HG03521 (cell line): ENCODE measurements at regions not wholly inside any gene's neighbourhood (a gene's known extent, or its start where the extent isn't known, plus 50 kb on each side); places are given as distances from the start of the nearest gene placed in this dataset.

Experiments
- ATAC-seq: cut with Tn5 transposase; IDR thresholded peaks from one replicate; pipeline ENCODE4 v1.9.1; 2021; ENCODE audit warnings: mild to moderate bottlenecking, moderate library complexity; ENCODE audit not compliant: unreplicated experiment

GRCh38 chr12:118606690-118607089, 230.3 kb downstream of the SUDS3 start:
- no peak for ATAC-seq

- no peak for ATAC-seq
Observed at GRCh38 chr12:118607831-118608230, 231.5 kb downstream of the SUDS3 start.

- no peak for ATAC-seq
Observed at GRCh38 chr12:118608770-118609344, 232.5 kb downstream of the SUDS3 start.

- ATAC-seq: no peak
Observed at GRCh38 chr12:118611295-118611694, 234.9 kb downstream of the SUDS3 start.

GRCh38 chr12:118611770-118612169, 235.4 kb downstream of the SUDS3 start:
- ATAC-seq: no peak

GRCh38 chr12:118617611-118618450, 241.5 kb downstream of the SUDS3 start:
- no peak for ATAC-seq

GRCh38 chr12:118618695-118619094, 242.3 kb downstream of the SUDS3 start:
- no peak for ATAC-seq

GRCh38 chr12:118625050-118625675, 248.8 kb downstream of the SUDS3 start:
- ATAC-seq: no peak

- ATAC-seq: no peak
Observed at GRCh38 chr12:118633071-118633470, 256.7 kb downstream of the SUDS3 start.

GRCh38 chr12:118635276-118635675, 258.9 kb downstream of the SUDS3 start:
- ATAC-seq: no peak

- ATAC-seq: no peak
Observed at GRCh38 chr12:118637767-118638370, 261.5 kb downstream of the SUDS3 start.

GRCh38 chr12:118641249-118641648, 264.9 kb downstream of the SUDS3 start:
- no peak for ATAC-seq

GRCh38 chr12:118645219-118645618, 268.9 kb downstream of the SUDS3 start:
- no peak for ATAC-seq

- ATAC-seq: no peak
Observed at GRCh38 chr12:118649765-118650585, 273.6 kb downstream of the SUDS3 start.

- ATAC-seq: no peak
Observed at GRCh38 chr12:118650586-118650960, 274.2 kb downstream of the SUDS3 start.

- ATAC-seq: no peak
Observed at GRCh38 chr12:118651487-118651886, 275.1 kb downstream of the SUDS3 start.

GRCh38 chr12:118655588-118655987, 279.2 kb downstream of the SUDS3 start:
- ATAC-seq: no peak

GRCh38 chr12:118680356-118680963, 300.9 kb upstream of the SRRM4 start:
- ATAC-seq: no peak

GRCh38 chr12:118682656-118683055, 298.7 kb upstream of the SRRM4 start:
- ATAC-seq: peak; percentile 64

GRCh38 chr12:118685983-118686607, 295.2 kb upstream of the SRRM4 start:
- no peak for ATAC-seq
